ENCODE measurements at regions not wholly inside any gene's neighbourhood (a gene's known extent, or its start where the extent isn't known, plus 50 kb on each side); places are given as distances from the start of the nearest gene placed in this dataset.

GRCh38 chr13:74074723-74075122 is 59.5 kb downstream of the KLF12 start:
- TF ChIP-seq YY1 (IDR thresholded peaks at IDR 0.05; ENCODE audit: insufficient read depth, insufficient read length) = no peak
- TF ChIP-seq SUZ12 (IDR thresholded peaks at IDR 0.05; ENCODE audit: extremely low read depth, insufficient read depth, insufficient read length) = no peak
